HG02759 (cell line): ENCODE measurements at regions not wholly inside any gene's neighbourhood (a gene's known extent, or its start where the extent isn't known, plus 50 kb on each side); places are given as distances from the start of the nearest gene placed in this dataset.

Experiments used
- ATAC-seq: cut with Tn5 transposase; IDR thresholded peaks from one replicate; pipeline ENCODE4 v1.9.1; 2021; ENCODE audit warnings: mild to moderate bottlenecking, moderate library complexity; ENCODE audit not compliant: unreplicated experiment

DNA sequence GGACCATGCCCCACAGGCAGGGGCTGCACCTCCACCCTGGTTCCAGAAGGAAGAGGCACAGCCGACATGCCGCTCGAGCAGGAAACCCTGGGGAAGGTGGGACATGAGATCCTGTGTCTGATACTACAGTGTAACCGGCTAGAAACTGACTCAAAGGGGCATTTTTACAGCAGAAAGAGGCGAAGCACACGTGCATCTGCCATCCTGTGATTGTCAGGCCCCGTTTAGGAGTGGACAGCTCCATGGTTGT is 62.7 kb downstream of the SIK1 start:
- no peak for ATAC-seq

DNA sequence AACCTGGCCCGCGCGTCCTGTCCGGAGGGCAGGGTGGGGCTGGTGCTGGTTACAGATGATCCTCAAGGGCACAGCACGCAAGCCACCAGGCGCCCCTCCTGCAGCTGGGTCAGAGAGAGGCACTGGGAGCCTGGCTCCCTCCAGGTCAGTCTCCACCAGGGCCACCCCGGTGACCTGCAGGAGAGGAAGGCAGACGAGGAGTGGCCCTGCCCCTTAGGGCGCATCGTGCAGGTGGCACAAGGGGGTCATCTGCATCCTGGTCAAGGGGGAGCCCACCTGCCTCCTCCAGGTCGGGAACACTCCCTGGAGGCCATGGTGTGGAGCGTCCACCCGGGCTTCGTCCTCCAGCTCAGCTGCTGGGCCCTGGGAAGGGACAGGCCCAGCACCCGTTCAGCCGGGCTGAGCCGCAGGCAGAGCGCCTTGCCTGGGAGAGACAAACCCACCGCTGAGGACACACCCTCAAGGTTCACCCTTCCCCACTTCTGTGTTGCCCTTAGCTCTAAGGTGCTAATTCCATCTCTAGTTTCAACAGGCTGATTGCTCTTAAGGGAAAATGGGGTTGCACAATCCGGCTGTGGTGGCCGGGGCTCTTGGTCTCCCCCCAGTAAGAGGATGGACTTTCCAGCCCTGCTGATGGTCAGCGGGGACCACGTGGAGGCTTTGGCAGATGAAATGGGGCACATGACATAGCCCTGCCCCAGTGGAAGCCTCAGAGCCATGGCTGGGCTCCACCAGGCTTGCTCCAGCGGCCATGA is 63.2 kb downstream of the SIK1 start:
- no peak for ATAC-seq

- no peak for ATAC-seq
Observed at GRCh38 chr21:43362915-43363314, 64.0 kb downstream of the SIK1 start.

DNA sequence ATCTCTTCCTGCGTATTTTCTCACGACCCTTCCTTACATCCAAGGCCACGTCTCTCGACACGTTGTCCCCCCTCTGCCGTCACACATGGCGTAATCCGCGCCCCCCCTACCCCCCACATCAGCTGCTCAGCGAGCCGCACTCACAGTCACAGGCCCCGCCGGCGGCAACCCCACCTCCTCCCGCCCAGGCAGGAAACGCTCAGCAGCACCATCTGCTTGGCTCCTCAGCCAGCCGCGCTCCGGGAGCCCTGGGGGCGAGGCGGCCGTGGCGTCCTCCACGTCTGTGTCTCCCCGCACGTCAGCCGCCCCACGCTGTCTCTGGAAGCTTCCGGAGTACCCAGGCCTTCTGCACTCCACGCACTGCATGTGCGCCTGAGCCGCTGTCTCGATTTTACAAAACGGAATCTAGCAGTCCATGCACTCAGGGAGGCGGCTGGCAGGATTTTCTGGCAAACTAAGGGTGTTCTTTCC is 64.6 kb downstream of the SIK1 start:
- no peak for ATAC-seq

DNA sequence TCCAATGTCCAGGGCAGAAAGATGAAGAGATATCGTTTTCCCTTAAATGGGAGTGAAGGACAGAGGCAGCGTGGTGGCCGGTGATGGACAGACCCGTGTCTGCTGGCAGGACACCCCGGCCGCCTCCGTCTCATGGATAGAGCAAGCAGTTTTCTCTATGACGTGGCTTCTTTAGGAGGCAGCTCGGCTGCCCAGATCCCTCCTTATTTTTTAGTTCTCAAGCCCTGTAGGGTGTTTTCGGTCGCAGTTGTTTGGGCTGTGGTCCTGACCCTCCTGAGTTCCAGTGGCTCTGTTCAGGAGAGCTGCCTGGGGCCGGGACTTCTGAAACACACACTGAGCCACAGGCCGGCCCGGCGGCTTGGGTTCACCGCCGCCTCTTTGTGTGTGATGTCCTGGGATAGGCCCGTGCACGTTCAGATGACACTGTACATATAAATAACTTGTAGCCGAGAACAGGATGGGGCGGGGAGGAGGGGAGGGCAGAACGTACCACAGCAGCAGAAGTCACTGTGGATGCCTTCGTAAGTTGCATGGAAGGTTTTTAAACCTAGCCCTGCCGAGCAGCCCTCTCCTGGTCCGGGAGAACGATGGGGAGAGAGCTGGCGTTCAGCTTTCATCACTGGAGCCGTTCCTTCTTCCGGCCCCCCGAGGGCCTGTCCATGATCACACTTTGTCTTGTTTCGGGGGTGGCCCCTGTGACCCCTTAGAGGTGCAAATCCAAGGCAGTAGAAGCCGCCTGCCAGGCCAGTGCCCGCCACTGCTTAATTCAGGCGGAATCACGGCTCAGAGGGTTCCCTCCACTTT is 65.2 kb downstream of the SIK1 start:
- peak; percentile 53 for ATAC-seq

- no peak for ATAC-seq
Observed at GRCh38 chr21:43361127-43361492, 65.8 kb downstream of the SIK1 start.

DNA sequence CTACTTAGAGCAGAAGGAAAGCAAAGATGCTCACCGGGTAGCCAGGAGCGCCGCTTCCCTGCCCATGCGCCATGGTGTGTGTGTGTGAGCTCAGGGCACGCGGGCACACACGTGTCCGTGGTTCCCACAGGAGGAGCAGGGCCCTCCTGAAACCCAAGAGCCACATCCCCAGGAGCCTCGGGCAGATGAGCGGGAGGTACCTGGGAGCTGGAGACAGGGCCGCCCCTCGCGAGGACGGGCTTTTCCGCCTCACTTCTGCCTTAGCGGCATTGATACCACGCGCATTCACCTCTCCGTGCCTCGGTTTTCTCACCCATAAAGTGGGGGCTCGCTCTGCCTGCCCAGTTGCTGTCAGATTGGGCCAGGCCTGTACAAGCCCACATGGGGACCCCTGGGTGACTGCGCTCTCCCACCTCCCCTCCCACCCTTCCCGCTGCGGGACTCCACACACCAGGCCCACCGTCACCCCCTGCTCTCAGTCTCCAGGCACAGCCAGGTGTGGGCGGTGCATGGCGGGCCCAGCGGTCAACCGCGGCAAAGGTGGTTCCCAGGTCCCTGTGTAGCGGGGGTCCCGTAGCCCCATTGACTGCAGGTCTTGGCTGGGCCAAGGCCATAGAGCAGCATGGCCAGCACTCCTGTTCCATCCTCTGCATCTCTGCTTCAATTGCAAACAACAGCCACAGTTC is 66.3 kb downstream of the SIK1 start:
- ATAC-seq, result no peak

DNA sequence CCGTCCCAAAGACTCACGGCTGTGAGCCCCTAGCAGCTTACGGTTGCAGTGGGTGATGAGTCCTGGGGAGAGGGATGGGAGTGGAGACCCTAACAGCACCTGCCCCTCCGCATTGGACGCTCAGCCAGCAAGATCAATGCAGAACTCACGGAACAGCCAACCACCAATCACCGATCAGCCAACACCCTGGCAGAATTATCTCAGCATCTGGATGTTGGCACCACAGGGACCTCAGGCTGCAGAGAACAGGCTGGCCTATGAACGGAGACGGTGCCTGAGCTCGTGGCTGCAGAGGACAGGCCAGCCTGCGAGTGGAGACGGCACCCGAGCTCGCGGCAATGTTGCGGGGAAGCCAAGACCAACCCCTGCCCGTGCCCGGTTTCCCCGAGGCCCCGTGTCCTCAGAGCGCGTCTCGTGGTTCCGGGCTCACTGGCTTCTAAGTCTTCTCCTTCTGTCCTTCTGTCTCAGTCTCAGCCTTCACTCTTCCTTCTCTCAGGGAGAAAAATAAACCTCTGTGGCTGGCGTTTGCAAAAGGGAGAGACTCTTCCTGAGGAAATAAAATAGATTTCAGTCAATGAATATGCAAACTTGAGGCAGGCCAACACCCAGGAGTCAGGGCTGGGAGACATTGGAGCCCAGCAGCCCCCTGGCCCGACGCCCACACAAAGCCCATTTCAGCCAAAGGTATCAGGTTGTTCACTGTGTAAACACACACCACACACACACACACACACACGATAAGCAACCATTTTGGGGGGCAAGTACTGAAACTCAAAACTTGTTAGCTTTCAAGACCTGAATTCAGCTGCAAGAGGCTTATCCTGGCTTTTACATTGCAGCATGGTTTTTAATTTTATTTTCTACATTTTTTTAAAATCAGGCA is 67.8 kb downstream of the SIK1 start:
- ATAC-seq, result no peak

- no peak for ATAC-seq
Observed at GRCh38 chr21:43357715-43358430, 69.1 kb downstream of the SIK1 start.

GRCh38 chr21:43355925-43356289 is 71.0 kb downstream of the SIK1 start:
- ATAC-seq, result no peak

- no peak for ATAC-seq
Observed at GRCh38 chr21:43355266-43355924, 71.5 kb downstream of the SIK1 start.

- no peak for ATAC-seq
Observed at GRCh38 chr21:43354666-43355065, 72.3 kb downstream of the SIK1 start.

DNA sequence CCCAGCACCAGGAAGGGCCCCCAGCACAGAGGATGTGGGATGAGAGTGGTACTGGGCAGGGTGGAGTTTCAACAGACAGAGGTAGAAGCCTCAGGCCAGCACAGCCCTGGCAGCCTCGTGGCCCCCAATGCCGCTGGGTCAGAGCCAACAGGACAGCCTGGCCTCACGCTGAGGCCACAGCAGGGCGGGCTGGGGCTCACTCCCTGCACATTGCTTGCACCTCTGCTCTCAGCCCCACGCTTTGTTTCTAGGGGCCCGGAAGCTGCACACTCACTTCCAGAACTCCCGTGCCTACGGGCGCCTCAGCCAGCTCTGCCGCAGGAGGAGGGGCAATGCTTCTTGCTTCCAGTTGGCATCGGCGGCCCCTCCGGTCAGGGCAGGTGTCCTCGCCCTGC is 72.9 kb downstream of the SIK1 start:
- no peak for ATAC-seq

- no peak for ATAC-seq
Observed at GRCh38 chr21:43353282-43354025, 73.5 kb downstream of the SIK1 start.

- ATAC-seq, result peak; percentile 52
Observed at GRCh38 chr21:43352568-43353281, 74.2 kb downstream of the SIK1 start.

DNA sequence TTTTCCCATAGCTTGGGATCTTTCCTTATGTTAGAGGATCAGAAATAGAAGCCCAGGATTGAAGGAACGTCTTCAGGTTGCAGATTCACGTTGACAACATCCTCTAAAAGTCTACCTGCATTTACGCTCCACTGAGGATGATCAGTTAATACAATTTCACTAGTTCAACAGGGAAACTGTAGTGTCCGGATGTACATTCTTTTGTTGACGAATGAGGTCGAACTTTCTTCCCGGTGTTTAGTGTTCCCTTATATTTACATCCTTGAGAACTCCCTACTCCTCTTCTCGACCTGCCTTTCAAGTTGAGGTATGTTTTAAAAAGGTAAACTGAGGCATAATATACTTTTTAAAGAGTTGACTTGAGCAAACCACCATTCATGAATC is 74.8 kb downstream of the SIK1 start:
- ATAC-seq, result no peak

GRCh38 chr21:43351501-43352153 is 75.3 kb downstream of the SIK1 start:
- ATAC-seq, result no peak

GRCh38 chr21:43349644-43350043 is 77.3 kb downstream of the SIK1 start:
- no peak for ATAC-seq
